GM23338 (cell line): ENCODE measurements at regions not wholly inside any gene's neighbourhood (a gene's known extent, or its start where the extent isn't known, plus 50 kb on each side); places are given as distances from the start of the nearest gene placed in this dataset.

ENCODE experiments used
- ATAC-seq: fragments of 200-7000 bp; cut with Tn5 transposase; 3 replicates; pipeline ENCODE4 v1.9.1; 2020
- DNase-seq: peaks from one replicate; pipeline ENCODE4 v3.0.0-alpha.2; 2015; ENCODE audit warnings: low spot score
- H2AFZ ChIP-seq: fragments of 200-600 bp; sonication (generic); 2 replicates; pipeline ENCODE4 v1.8.0; 2016; ENCODE audit warnings: antibody characterized with exemption, mild to moderate bottlenecking, moderate library complexity
- H3F3A ChIP-seq: fragments of 200-600 bp; sonication (generic); replicated peaks from 2 replicates; pipeline ENCODE4 v1.8.0; 2017; ENCODE audit warnings: antibody characterized with exemption, mixed run types, low read depth
- H3K27ac ChIP-seq: fragments of 200-600 bp; sonication (generic); 2 replicates; pipeline ENCODE4 v1.6.1; 2016; ENCODE audit warnings: low read depth
- H3K27me3 ChIP-seq: fragments of 200-600 bp; sonication (generic); 2 replicates; pipeline ENCODE4 v1.8.0; 2016; ENCODE audit warnings: mild to moderate bottlenecking, mixed run types, moderate library complexity; ENCODE audit not compliant: insufficient read depth
- H3K36me3 ChIP-seq: fragments of 200-600 bp; sonication (generic); 2 replicates; pipeline ENCODE4 v1.8.0; 2016; ENCODE audit warnings: mild to moderate bottlenecking; ENCODE audit not compliant: insufficient read depth
- H3K4me1 ChIP-seq: fragments of 200-600 bp; sonication (generic); 2 replicates; pipeline ENCODE4 v1.8.0; 2016; ENCODE audit warnings: mild to moderate bottlenecking, moderate library complexity; ENCODE audit not compliant: insufficient read depth
- H3K4me2 ChIP-seq: fragments of 200-600 bp; sonication (generic); 2 replicates; pipeline ENCODE4 v1.7.1; 2017; ENCODE audit warnings: mixed run types
- H3K4me3 ChIP-seq: fragments of 200-600 bp; sonication (generic); 2 replicates; pipeline ENCODE4 v1.6.1; 2016; ENCODE audit warnings: mixed run types
- H3K79me2 ChIP-seq: fragments of 200-600 bp; sonication (generic); replicated peaks from 2 replicates; pipeline ENCODE4 v1.8.0; 2017; ENCODE audit warnings: mild to moderate bottlenecking; ENCODE audit not compliant: insufficient read depth
- H3K9me2 ChIP-seq: fragments of 200-600 bp; sonication (generic); 2 replicates; pipeline ENCODE4 v1.8.0; 2017; ENCODE audit not compliant: insufficient read depth
- H4K20me1 ChIP-seq: fragments of 200-600 bp; sonication (generic); replicated peaks from 2 replicates; pipeline ENCODE4 v1.8.0; 2017; ENCODE audit warnings: mild to moderate bottlenecking; ENCODE audit not compliant: insufficient read depth
- H3K27ac Mint-ChIP-seq: 2 replicates; pipeline ENCODE4 v1.8.0; 2020; ENCODE audit warnings: inconsistent platforms, mild to moderate bottlenecking, moderate library complexity, mixed read lengths
- H3K27me3 Mint-ChIP-seq: 3 replicates; pipeline ENCODE4 v1.8.0; 2022; ENCODE audit warnings: low read depth, mild to moderate bottlenecking, moderate library complexity, mixed read lengths, inconsistent platforms; ENCODE audit not compliant: insufficient read depth, poor library complexity
- H3K36me3 Mint-ChIP-seq: 3 replicates; pipeline ENCODE4 v1.8.0; 2021; ENCODE audit warnings: low read depth, mild to moderate bottlenecking, inconsistent platforms, moderate library complexity, mixed read lengths
- H3K4me1 Mint-ChIP-seq: 3 replicates; pipeline ENCODE4 v1.8.0; 2020; ENCODE audit warnings: mild to moderate bottlenecking, inconsistent platforms, mixed read lengths
- H3K4me3 Mint-ChIP-seq: 3 replicates; pipeline ENCODE4 v1.8.0; 2021; ENCODE audit warnings: moderate library complexity, mild to moderate bottlenecking, inconsistent platforms, mixed read lengths
- H3K9me3 Mint-ChIP-seq: 3 replicates; pipeline ENCODE4 v1.8.0; 2020; ENCODE audit warnings: moderate library complexity, mild to moderate bottlenecking, inconsistent platforms, mixed read lengths
- CREB1 ChIP-seq: fragments of 250-450 bp; sonication (Bioruptor Pico); IDR thresholded peaks from 2 replicates; pipeline ENCODE4 v1.5.0; 2020; ENCODE audit warnings: low read depth, mild to moderate bottlenecking, moderate library complexity
- EZH2 ChIP-seq: fragments of 200-600 bp; sonication (generic); IDR thresholded peaks from one replicate; pipeline ENCODE4 v1.8.0; 2017; ENCODE audit warnings: antibody characterized with exemption, mild to moderate bottlenecking, low read depth; ENCODE audit not compliant: unreplicated experiment
- EZH2phosphoT487 ChIP-seq: fragments of 200-600 bp; sonication (generic); IDR thresholded peaks from one replicate; pipeline ENCODE4 v1.8.1; 2018; ENCODE audit warnings: antibody characterized with exemption; ENCODE audit not compliant: unreplicated experiment
- JUNB ChIP-seq: IDR thresholded peaks from one replicate; pipeline ENCODE4 v1.6.1; 2016; ENCODE audit warnings: antibody characterized with exemption; ENCODE audit not compliant: unreplicated experiment
- NANOG ChIP-seq: IDR thresholded peaks from 2 replicates; pipeline ENCODE4 v1.6.1; 2016; ENCODE audit warnings: antibody characterized with exemption, borderline replicate concordance
- POLR2AphosphoS5 ChIP-seq: IDR thresholded peaks from 2 replicates; pipeline ENCODE4 v1.6.1; 2016; ENCODE audit warnings: antibody characterized with exemption, low read depth
- REST ChIP-seq: IDR thresholded peaks from one replicate; pipeline ENCODE4 v1.6.1; 2018; ENCODE audit warnings: antibody characterized with exemption; ENCODE audit not compliant: unreplicated experiment
- STAT1 ChIP-seq: IDR thresholded peaks from one replicate; pipeline ENCODE4 v1.6.1; 2016; ENCODE audit warnings: antibody characterized with exemption; ENCODE audit not compliant: unreplicated experiment
- ZNF114 ChIP-seq: fragments of 250-450 bp; sonication (Bioruptor Pico); IDR thresholded peaks from 2 replicates; pipeline ENCODE4 v1.5.0; 2020; ENCODE audit warnings: mild to moderate bottlenecking, moderate library complexity
- ZNF331 ChIP-seq: fragments of 250-450 bp; sonication (Bioruptor Pico); IDR thresholded peaks from 2 replicates; pipeline ENCODE4 v1.5.0; 2020; ENCODE audit warnings: low read depth, mild to moderate bottlenecking, moderate library complexity
- ZNF462 ChIP-seq: fragments of 250-450 bp; sonication (Bioruptor Pico); IDR thresholded peaks from 2 replicates; pipeline ENCODE4 v1.5.0; 2020; ENCODE audit warnings: mild to moderate bottlenecking, moderate library complexity
- TF ChIP-seq, protein P1 (sequence below): IDR thresholded peaks from 2 replicates; pipeline ENCODE4 v1.6.1; 2016; ENCODE audit warnings: antibody characterized with exemption
- TF ChIP-seq, protein P2 (sequence below), 2 experiments: fragments of 200-600 bp in 1 of 2; sonication (generic) in 1 of 2; conservative IDR thresholded peaks; 2 replicates each; pipeline versions ENCODE4 v1.5.1 to v1.6.1; 2016 to 2017; ENCODE audit warnings: antibody characterized with exemption in 2 of 2, low read depth in 2 of 2, mild to moderate bottlenecking in 2 of 2, moderate library complexity in 1 of 2

DNA sequence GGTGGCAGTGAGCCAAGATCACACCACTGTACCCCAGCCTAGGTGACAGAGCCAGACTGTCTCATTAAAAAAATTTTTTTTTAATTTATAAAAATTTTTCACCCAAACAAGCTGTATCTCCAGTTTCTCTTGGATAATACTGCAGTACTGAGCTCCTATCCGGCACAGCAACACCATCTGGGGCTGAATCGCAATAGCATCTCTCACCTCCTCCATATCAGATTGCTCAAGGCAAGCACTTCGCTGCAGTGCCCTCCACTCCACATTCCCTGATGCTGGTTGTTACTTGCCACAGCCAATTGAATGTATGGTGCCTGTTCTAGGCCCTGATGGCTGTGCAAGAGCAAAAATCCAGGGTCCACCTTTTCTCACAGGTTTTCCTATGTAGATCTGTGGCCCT, 69.3 kb upstream of the FAM241A start:
- ATAC-seq = no peak
- Histone ChIP-seq H2AFZ (no peak overlapping the region), H3K4me2 (no peak overlapping the region), H3K9me2 (no peaks in the 10 kb centered on the region), H3K4me3 (no peak overlapping the region), H3K27me3 (no peaks in the 10 kb centered on the region), H4K20me1 (no peaks in the 10 kb centered on the region), H3F3A (no peaks in the 10 kb centered on the region), H3K79me2 (no peaks in the 10 kb centered on the region), H3K36me3 (no peaks in the 10 kb centered on the region; the same call in 1 of the 2 replicates), H3K4me1 (no peaks in the 10 kb centered on the region), H3K27ac (no peak overlapping the region)
- 0 out of 3 replicates have a peak, but pooled peaks cover 2% of the 10 kb centered on the region for H3K4me1 Mint-ChIP-seq
- H3K27me3 Mint-ChIP-seq = peaks cover 8% of the 10 kb centered on the region
- H3K9me3 Mint-ChIP-seq = peaks cover 16% of the 10 kb centered on the region
- no peak overlapping the region for H3K27ac Mint-ChIP-seq
- H3K4me3 Mint-ChIP-seq = no peak overlapping the region
- no peak for TF ChIP-seq POLR2AphosphoS5
- no peak for TF ChIP-seq ZNF331 (CRISPR knock-in tag)
- TF ChIP-seq, protein P1, sequence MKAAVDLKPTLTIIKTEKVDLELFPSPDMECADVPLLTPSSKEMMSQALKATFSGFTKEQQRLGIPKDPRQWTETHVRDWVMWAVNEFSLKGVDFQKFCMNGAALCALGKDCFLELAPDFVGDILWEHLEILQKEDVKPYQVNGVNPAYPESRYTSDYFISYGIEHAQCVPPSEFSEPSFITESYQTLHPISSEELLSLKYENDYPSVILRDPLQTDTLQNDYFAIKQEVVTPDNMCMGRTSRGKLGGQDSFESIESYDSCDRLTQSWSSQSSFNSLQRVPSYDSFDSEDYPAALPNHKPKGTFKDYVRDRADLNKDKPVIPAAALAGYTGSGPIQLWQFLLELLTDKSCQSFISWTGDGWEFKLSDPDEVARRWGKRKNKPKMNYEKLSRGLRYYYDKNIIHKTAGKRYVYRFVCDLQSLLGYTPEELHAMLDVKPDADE = no peak
- no peak for TF ChIP-seq EZH2
- no peak for TF ChIP-seq ZNF114 (CRISPR knock-in tag)
- TF ChIP-seq REST = no peak
- TF ChIP-seq EZH2phosphoT487 = no peak
- no peak for TF ChIP-seq STAT1
- no peak for TF ChIP-seq NANOG
- TF ChIP-seq CREB1 = no peak
- TF ChIP-seq ZNF462 (CRISPR knock-in tag) = no peak
- TF ChIP-seq, protein P2, sequence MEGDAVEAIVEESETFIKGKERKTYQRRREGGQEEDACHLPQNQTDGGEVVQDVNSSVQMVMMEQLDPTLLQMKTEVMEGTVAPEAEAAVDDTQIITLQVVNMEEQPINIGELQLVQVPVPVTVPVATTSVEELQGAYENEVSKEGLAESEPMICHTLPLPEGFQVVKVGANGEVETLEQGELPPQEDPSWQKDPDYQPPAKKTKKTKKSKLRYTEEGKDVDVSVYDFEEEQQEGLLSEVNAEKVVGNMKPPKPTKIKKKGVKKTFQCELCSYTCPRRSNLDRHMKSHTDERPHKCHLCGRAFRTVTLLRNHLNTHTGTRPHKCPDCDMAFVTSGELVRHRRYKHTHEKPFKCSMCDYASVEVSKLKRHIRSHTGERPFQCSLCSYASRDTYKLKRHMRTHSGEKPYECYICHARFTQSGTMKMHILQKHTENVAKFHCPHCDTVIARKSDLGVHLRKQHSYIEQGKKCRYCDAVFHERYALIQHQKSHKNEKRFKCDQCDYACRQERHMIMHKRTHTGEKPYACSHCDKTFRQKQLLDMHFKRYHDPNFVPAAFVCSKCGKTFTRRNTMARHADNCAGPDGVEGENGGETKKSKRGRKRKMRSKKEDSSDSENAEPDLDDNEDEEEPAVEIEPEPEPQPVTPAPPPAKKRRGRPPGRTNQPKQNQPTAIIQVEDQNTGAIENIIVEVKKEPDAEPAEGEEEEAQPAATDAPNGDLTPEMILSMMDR (conservative IDR thresholded peaks at IDR 0.05; ENCODE audit: low read depth in 2 of 2) = no peak
- TF ChIP-seq JUNB = no peak
- H3K36me3 Mint-ChIP-seq = peaks cover 16% of the 10 kb centered on the region; the same call in 2 of the 3 replicates
- DNase-seq = no peak
